Suppressor macrophage treated with lipopolysaccharide for 4 hours (primary cell): ENCODE measurements at regions not wholly inside any gene's neighbourhood (a gene's known extent, or its start where the extent isn't known, plus 50 kb on each side); places are given as distances from the start of the nearest gene placed in this dataset.

ENCODE experiments used
- DNase-seq: peaks from one replicate; pipeline ENCODE4 v3.0.0-alpha.2; 2020

GRCh38 chr2:176508374-176508773 lies 239.1 kb downstream of the MTX2 start:
- no peak for DNase-seq

GRCh38 chr2:176508984-176509740 lies 239.9 kb downstream of the MTX2 start:
- DNase-seq, result no peak

DNA sequence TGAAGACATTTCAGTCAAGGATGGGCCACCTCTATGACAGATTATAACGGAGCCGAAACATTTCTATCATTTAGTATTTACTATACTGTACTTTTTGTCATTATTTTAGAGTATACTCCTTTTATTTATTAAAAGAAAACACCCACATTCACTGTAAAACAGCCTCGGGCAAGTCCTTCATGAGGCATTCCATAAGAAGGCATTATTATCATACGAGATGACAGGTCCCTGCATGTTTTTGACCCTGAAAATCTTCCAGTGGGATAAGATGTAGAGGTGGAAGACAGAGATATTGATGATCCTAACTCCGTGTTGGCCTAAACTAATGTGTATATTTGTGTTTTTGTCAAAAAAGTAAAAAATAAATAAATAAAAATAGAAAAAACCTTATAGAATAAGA lies 245.0 kb downstream of the MTX2 start:
- DNase-seq, result no peak

- DNase-seq, result no peak
Observed at GRCh38 chr2:176514805-176515500, 245.7 kb downstream of the MTX2 start.

GRCh38 chr2:176516051-176516602 lies 246.9 kb downstream of the MTX2 start:
- no peak for DNase-seq

DNA sequence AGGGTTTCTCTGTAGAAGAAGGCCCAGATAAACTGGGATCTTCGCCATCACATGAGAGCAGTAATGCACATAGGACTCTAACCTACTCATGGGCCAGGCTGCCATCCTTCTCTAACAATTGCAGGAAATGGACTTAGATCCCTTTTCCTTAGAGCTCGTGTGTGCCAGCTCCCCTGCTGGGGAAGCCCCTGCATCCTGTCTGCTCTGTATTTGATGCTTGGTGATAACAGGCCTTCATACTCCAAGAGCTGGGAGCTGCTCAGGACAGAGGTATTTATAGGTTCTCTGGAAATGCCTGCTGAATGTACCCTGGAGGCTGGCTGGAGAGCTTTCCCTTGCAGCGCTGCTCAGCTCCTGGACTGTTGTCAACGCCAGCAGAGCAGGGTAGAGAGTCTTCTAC lies 249.6 kb downstream of the MTX2 start:
- DNase-seq, result no peak

- no peak for DNase-seq
Observed at GRCh38 chr2:176521878-176522670, 252.8 kb downstream of the MTX2 start.

- no peak for DNase-seq
Observed at GRCh38 chr2:176525086-176525485, 255.8 kb downstream of the MTX2 start.

- DNase-seq, result no peak
Observed at GRCh38 chr2:176526995-176527901, 258.0 kb downstream of the MTX2 start.

- no peak for DNase-seq
Observed at GRCh38 chr2:176531608-176532007, 262.4 kb downstream of the MTX2 start.

GRCh38 chr2:176533505-176534193 lies 264.4 kb downstream of the MTX2 start:
- DNase-seq, result no peak

- no peak for DNase-seq
Observed at GRCh38 chr2:176534798-176535466, 265.7 kb downstream of the MTX2 start.

- no peak for DNase-seq
Observed at GRCh38 chr2:176535467-176536113, 266.3 kb downstream of the MTX2 start.

- DNase-seq, result no peak
Observed at GRCh38 chr2:176536439-176537133, 267.3 kb downstream of the MTX2 start.

DNA sequence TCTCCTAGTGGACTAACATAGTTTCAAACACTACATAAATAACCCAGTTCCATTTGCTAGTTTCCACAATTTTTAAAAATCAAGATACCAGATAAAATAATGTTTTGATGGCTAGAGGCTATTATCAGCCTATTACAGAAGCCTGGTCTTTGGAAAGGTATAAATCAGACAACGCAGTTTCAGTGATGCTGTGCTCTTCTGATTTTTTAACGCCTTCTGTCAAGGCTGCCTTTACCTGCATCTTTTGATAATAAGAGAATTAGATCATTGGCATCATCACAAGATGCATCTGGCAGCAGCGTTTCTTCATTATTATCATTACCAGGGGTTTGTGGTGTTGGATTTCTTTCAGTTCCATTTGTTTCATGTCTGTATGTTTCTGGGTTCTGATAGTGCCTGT lies 268.7 kb downstream of the MTX2 start:
- DNase-seq, result no peak

DNA sequence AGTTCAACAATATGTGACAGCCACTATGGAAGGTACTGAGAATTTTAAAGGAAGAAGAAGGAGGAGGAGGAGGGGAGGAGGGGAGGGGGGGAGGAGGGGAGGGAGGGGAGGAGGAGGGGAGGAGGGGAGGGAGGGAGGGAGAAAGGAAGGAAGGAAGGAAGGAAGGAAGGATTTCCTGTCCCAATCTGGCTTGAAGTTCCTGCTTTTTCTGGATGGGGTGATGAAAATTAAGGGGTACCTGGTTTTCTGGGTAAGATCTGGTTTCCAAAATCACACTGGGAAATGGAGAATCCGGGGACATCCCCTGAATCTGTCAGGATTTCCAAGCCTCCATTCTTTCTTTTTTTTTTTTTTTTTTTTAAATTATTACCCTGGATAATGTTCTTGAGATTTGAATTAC lies 271.8 kb downstream of the MTX2 start:
- DNase-seq, result no peak

- DNase-seq, result no peak
Observed at GRCh38 chr2:176542476-176542875, 273.2 kb downstream of the MTX2 start.

DNA sequence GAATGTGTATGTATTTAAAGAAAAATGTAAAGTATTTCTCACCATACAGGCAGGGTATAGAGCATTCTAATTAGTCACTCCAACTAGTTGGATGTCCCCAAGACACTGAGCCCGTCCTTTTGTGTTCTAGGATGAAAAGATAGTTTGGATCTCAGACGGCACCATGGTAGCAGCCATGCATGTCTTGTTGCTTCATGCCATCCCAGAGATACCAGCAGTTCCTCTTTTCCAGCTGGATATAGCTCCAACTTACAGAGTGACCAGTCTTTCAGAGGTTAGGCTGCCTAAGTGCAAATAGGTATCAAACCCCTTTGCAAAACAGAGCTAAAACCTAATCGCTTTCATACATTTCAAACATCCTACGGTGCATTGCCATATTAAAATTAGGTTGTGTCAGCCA lies 275.3 kb downstream of the MTX2 start:
- DNase-seq, result no peak

GRCh38 chr2:176544991-176545956 lies 276.0 kb downstream of the MTX2 start:
- no peak for DNase-seq
